HEK293 (cell line): ENCODE measurements at regions not wholly inside any gene's neighbourhood (a gene's known extent, or its start where the extent isn't known, plus 50 kb on each side); places are given as distances from the start of the nearest gene placed in this dataset.

Experiments
- CTCF ChIA-PET: fragments of 350-600 bp; formaldehyde crosslinking; extraction: SDS; loops from one replicate; lab custom pipeline; 2021; ENCODE audit warnings: antibody characterized with exemption; lab: Yijun Ruan, JAX
- POLR2A ChIA-PET: fragments of 300-600 bp; formaldehyde crosslinking; extraction: SDS; loops from one replicate; lab custom pipeline; 2020; ENCODE audit warnings: antibody characterized with exemption, inconsistent platforms; lab: Yijun Ruan, JAX
- H3K27ac ChIP-seq: fragments of 200-500 bp; sonication (Bioruptor generic); 2 replicates; pipeline ENCODE4 v1.5.1; 2014; ENCODE audit warnings: low read depth, low read length, control low read depth, inconsistent platforms; ENCODE audit errors: extremely low read depth
- H3K36me3 ChIP-seq, 2 experiments: fragments of 200-500 bp in 1 of 2; sonication (Bioruptor generic) in 1 of 2; 1 replicate in 1 of 2; 2 replicates in 1 of 2; pipeline ENCODE4 v1.5.1; 2014 to 2017; ENCODE audit warnings: inconsistent platforms in 2 of 2, low read length in 2 of 2; ENCODE audit not compliant: control insufficient read depth in 2 of 2, insufficient read depth in 1 of 2
- H3K4me1 ChIP-seq: fragments of 200-500 bp; sonication (Bioruptor generic); 2 replicates; pipeline ENCODE4 v1.5.1; 2014; ENCODE audit warnings: mild to moderate bottlenecking, low read length, inconsistent platforms; ENCODE audit not compliant: control insufficient read depth, insufficient read depth
- H3K4me3 ChIP-seq: 2 replicates; pipeline ENCODE4 v1.5.1; 2011; ENCODE audit warnings: low read depth, mild to moderate bottlenecking, control low read depth, low read length, moderate library complexity
- H3K9me3 ChIP-seq: fragments of 200-500 bp; sonication (Bioruptor generic); 2 replicates; pipeline ENCODE4 v1.5.1; 2014; ENCODE audit warnings: low read depth, low read length, inconsistent platforms; ENCODE audit not compliant: control insufficient read depth, insufficient read depth
- GFI1B ChIP-seq: fragments of 450-650 bp; formaldehyde crosslinking; IDR thresholded peaks from 2 replicates; pipeline ENCODE4 v1.5.1; 2016; ENCODE audit warnings: missing biosample characterization, missing genetic modification characterization
- GLIS2 ChIP-seq: fragments of 450-650 bp; formaldehyde crosslinking; IDR thresholded peaks from 2 replicates; pipeline ENCODE4 v1.5.1; 2016; ENCODE audit warnings: missing biosample characterization, missing genetic modification characterization
- PRDM1 ChIP-seq: fragments of 450-650 bp; formaldehyde crosslinking; IDR thresholded peaks from 2 replicates; pipeline ENCODE4; 2016; ENCODE audit warnings: missing biosample characterization, missing genetic modification characterization
- SP2 ChIP-seq: fragments of 450-650 bp; formaldehyde crosslinking; IDR thresholded peaks from 2 replicates; pipeline ENCODE4 v1.5.1; 2016; ENCODE audit warnings: missing biosample characterization, missing genetic modification characterization
- YY1 ChIP-seq: fragments of 450-650 bp; formaldehyde crosslinking; IDR thresholded peaks from 2 replicates; pipeline ENCODE4 v1.5.1; 2018; ENCODE audit warnings: missing biosample characterization, missing genetic modification characterization
- ZBTB8A ChIP-seq: fragments of 450-650 bp; formaldehyde crosslinking; IDR thresholded peaks from 2 replicates; pipeline ENCODE4 v1.5.1; 2016; ENCODE audit warnings: missing biosample characterization, missing genetic modification characterization
- ZFP37 ChIP-seq: fragments of 450-650 bp; formaldehyde crosslinking; IDR thresholded peaks from 2 replicates; pipeline ENCODE4 v1.5.1; 2016; ENCODE audit warnings: missing biosample characterization, missing genetic modification characterization
- ZFP41 ChIP-seq: fragments of 450-650 bp; formaldehyde crosslinking; IDR thresholded peaks from 2 replicates; pipeline ENCODE4 v1.5.1; 2016; ENCODE audit warnings: missing biosample characterization, missing genetic modification characterization, borderline replicate concordance
- ZIC2 ChIP-seq: fragments of 450-650 bp; formaldehyde crosslinking; IDR thresholded peaks from 2 replicates; pipeline ENCODE4 v1.5.1; 2016; ENCODE audit warnings: missing biosample characterization, missing genetic modification characterization
- ZNF133 ChIP-seq: fragments of 450-650 bp; formaldehyde crosslinking; IDR thresholded peaks from 2 replicates; pipeline ENCODE4 v1.5.1; 2016; ENCODE audit warnings: missing biosample characterization, missing genetic modification characterization
- ZNF202 ChIP-seq: fragments of 450-650 bp; formaldehyde crosslinking; IDR thresholded peaks from 2 replicates; pipeline ENCODE4 v1.5.1; 2016; ENCODE audit warnings: missing biosample characterization, missing genetic modification characterization, borderline replicate concordance
- ZNF311 ChIP-seq: fragments of 450-650 bp; formaldehyde crosslinking; IDR thresholded peaks from 2 replicates; pipeline ENCODE4 v1.5.1; 2017; ENCODE audit warnings: missing biosample characterization, missing genetic modification characterization, borderline replicate concordance
- ZNF324 ChIP-seq: fragments of 450-650 bp; formaldehyde crosslinking; IDR thresholded peaks from 2 replicates; pipeline ENCODE4 v1.5.1; 2016; ENCODE audit warnings: missing biosample characterization, missing genetic modification characterization
- ZNF391 ChIP-seq: fragments of 450-650 bp; formaldehyde crosslinking; IDR thresholded peaks from 2 replicates; pipeline ENCODE4 v1.5.1; 2016; ENCODE audit warnings: low read depth, missing biosample characterization, missing genetic modification characterization, borderline replicate concordance
- ZNF394 ChIP-seq: fragments of 450-650 bp; formaldehyde crosslinking; IDR thresholded peaks from 2 replicates; pipeline ENCODE4 v1.5.1; 2016; ENCODE audit warnings: missing biosample characterization, missing genetic modification characterization, mild to moderate bottlenecking, moderate library complexity, borderline replicate concordance
- ZNF510 ChIP-seq: fragments of 450-650 bp; formaldehyde crosslinking; IDR thresholded peaks from 2 replicates; pipeline ENCODE4 v1.5.1; 2018; ENCODE audit warnings: mild to moderate bottlenecking, missing genetic modification characterization, missing biosample characterization; ENCODE audit not compliant: insufficient replicate concordance
- ZNF521 ChIP-seq: fragments of 450-650 bp; formaldehyde crosslinking; IDR thresholded peaks from 2 replicates; pipeline ENCODE4 v1.5.1; 2017; ENCODE audit warnings: missing biosample characterization, mild to moderate bottlenecking, missing genetic modification characterization
- ZNF560 ChIP-seq: fragments of 450-650 bp; formaldehyde crosslinking; IDR thresholded peaks from 2 replicates; pipeline ENCODE4 v1.5.1; 2017; ENCODE audit warnings: missing biosample characterization, missing genetic modification characterization, borderline replicate concordance
- ZNF585B ChIP-seq: fragments of 450-650 bp; formaldehyde crosslinking; IDR thresholded peaks from 2 replicates; pipeline ENCODE4 v1.5.1; 2016; ENCODE audit warnings: missing biosample characterization, missing genetic modification characterization
- ZNF596 ChIP-seq: fragments of 450-650 bp; IDR thresholded peaks from 2 replicates; pipeline ENCODE4 v1.5.0; 2018; ENCODE audit warnings: missing biosample characterization, mild to moderate bottlenecking, missing genetic modification characterization, moderate library complexity
- ZNF600 ChIP-seq: fragments of 450-650 bp; formaldehyde crosslinking; IDR thresholded peaks from 2 replicates; pipeline ENCODE4 v1.5.1; 2016; ENCODE audit warnings: missing biosample characterization, missing genetic modification characterization
- ZNF623 ChIP-seq: fragments of 450-650 bp; formaldehyde crosslinking; IDR thresholded peaks from 2 replicates; pipeline ENCODE4 v1.5.1; 2016; ENCODE audit warnings: missing biosample characterization, missing genetic modification characterization
- ZNF747 ChIP-seq: fragments of 450-650 bp; formaldehyde crosslinking; IDR thresholded peaks from 2 replicates; pipeline ENCODE4 v1.5.1; 2016; ENCODE audit warnings: missing biosample characterization, missing genetic modification characterization
- ZNF791 ChIP-seq: fragments of 450-650 bp; formaldehyde crosslinking; IDR thresholded peaks from 2 replicates; pipeline ENCODE4 v1.5.1; 2016; ENCODE audit warnings: missing biosample characterization, missing genetic modification characterization
- TF ChIP-seq, protein P1 (sequence below): fragments of 450-650 bp; formaldehyde crosslinking; IDR thresholded peaks from 2 replicates; pipeline ENCODE4 v1.5.1; 2017; ENCODE audit warnings: missing biosample characterization, missing genetic modification characterization
- TF ChIP-seq, protein P2 (sequence below): fragments of 450-650 bp; formaldehyde crosslinking; IDR thresholded peaks from 2 replicates; pipeline ENCODE4 v1.5.1; 2016; ENCODE audit warnings: missing biosample characterization, missing genetic modification characterization
- TF ChIP-seq, protein P3 (sequence below): fragments of 450-650 bp; formaldehyde crosslinking; IDR thresholded peaks from 2 replicates; pipeline ENCODE4 v1.5.1; 2016; ENCODE audit warnings: missing biosample characterization, missing genetic modification characterization, borderline replicate concordance

DNA sequence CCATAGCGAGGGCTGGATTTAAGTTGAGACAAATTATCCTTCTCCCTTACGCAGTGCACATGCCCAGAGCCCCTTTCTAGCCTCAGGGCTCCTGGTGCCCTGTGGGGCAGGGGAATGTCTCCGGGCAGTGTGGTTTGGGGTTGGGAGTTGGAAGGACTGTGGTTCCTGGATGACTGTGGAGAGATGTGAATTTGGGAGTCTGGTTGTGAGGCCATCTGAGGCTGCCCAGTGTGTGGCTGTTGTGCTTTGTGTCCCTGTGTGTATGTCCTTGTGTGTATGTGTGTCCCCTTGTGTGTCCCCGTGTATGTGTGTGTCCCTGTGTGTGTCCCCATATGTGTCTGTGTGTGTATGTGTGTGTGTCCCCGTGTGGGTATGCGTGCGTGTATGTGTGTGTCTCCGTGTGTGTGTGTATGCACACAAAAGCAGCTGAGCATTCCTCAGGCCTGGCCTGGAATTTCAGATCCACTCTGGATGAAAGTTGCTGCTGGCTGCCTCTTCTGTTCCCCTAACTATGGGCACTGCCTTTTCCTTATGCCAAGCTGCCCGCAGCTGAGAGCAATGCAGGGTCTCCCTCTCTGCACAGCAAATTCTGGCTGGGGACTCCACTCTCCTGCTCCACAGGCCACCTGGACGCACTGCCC, 65.4 kb downstream of the UBIAD1 start:
- ChIA-PET POLR2A (no interaction called here), CTCF (interaction anchor here (0.6 to 2.9 kb wide), 15 partner anchors 8 to 369 kb away, joined by 3 to 17 read pairs (median 4); no protein-coding TSS in a partner anchor)
- Histone ChIP-seq H3K9me3 (no peaks in the 10 kb centered on the region), H3K4me3 (no peak overlapping the region), H3K36me3 (no peaks in the 10 kb centered on the region), H3K27ac (no peak overlapping the region), H3K4me1 (no peaks in the 10 kb centered on the region)
- TF ChIP-seq, protein P1, sequence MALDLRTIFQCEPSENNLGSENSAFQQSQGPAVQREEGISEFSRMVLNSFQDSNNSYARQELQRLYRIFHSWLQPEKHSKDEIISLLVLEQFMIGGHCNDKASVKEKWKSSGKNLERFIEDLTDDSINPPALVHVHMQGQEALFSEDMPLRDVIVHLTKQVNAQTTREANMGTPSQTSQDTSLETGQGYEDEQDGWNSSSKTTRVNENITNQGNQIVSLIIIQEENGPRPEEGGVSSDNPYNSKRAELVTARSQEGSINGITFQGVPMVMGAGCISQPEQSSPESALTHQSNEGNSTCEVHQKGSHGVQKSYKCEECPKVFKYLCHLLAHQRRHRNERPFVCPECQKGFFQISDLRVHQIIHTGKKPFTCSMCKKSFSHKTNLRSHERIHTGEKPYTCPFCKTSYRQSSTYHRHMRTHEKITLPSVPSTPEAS (tag by site-specific recombination) = peak; percentile 89
- 0 out of 2 replicates have a peak, but pooled peaks have one; percentile 34 for TF ChIP-seq ZNF600 (tag by site-specific recombination)
- no peak for TF ChIP-seq PRDM1 (tag by site-specific recombination)
- no peak for TF ChIP-seq ZNF596 (tag by site-specific recombination)
- 0 out of 2 replicates have a peak, but pooled peaks have one; percentile 68 for TF ChIP-seq ZNF391 (tag by site-specific recombination)
- no peak for TF ChIP-seq ZNF324 (tag by site-specific recombination)

DNA sequence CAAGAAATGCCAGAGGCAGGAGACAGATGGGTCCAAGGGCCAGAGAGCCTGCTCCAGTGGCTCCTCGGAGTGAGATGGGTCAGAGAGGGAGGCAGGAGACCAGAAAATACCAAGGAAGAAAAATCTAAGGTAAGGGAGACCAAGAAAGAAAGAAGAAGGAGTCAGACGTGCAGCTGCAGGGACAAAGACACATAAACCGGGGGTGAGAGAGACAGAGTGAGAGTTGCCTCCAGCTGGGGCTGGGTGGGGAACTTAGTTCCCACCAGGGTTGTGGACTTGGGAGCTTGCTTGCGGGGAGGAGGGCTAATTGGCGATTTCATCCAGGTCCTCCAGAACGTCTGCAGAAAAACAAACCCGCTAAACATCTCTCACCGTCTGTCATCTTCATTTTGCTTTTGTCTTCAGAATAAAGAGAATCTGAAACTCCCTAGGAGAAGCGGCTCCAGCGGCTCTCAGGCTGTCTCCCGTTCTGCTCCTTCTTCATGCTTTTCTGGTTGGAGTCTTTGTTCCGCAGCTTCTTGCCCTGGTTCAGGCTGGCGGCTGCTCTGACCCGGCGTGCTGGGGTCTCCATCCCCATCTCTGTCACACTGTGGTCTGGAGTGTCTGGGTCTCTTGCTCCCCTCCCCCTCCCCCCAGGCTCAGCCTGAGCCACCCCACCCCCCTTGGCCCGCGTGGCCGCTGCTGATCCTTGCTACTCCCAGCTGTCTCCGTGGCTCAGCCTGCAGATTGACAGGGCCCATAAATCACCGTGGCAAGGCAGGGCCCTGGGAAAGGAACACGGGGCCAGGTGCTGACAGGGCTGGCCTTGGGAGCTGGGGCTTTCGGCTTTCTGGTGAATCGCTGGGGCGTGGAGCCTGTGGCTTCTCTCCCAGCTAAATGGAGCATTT, 66.6 kb downstream of the UBIAD1 start:
- Histone ChIP-seq H3K27ac (no peak overlapping the region), H3K36me3 (no peaks in the 10 kb centered on the region), H3K4me3 (no peak overlapping the region), H3K4me1 (no peaks in the 10 kb centered on the region), H3K9me3 (no peaks in the 10 kb centered on the region)
- ChIA-PET CTCF (interaction anchor here (0.8 to 2.9 kb wide), 7 partner anchors 12 to 310 kb away, joined by 3 to 17 read pairs (median 4); no protein-coding TSS in a partner anchor), POLR2A (interaction anchor here (1.3 kb wide), 1 partner anchor 233 kb away, joined by 3 read pairs; no protein-coding TSS in a partner anchor)
- TF ChIP-seq ZIC2 (tag by site-specific recombination) (0 out of 2 replicates have a peak, but pooled peaks have one; percentile 12), ZNF521 (tag by site-specific recombination) (no peak), ZNF623 (tag by site-specific recombination) (no peak), ZNF202 (tag by site-specific recombination) (no peak), ZNF133 (tag by site-specific recombination) (no peak), ZBTB8A (no peak), ZNF747 (no peak), GLIS2 (tag by site-specific recombination) (peak; percentile 15; the same call in 1 of the 2 replicates), GFI1B (no peak), ZNF791 (tag by site-specific recombination) (no peak), ZNF394 (peak; percentile 50; the same call in 1 of the 2 replicates), ZNF560 (no peak), ZNF391 (tag by site-specific recombination) (no peak), SP2 (tag by site-specific recombination) (no peak), ZNF311 (tag by site-specific recombination) (no peak), ZNF510 (tag by site-specific recombination) (no peak), ZFP41 (no peak), ZNF585B (tag by site-specific recombination) (no peak), YY1 (no peak), PRDM1 (tag by site-specific recombination) (peak; percentile 60; the same call in 1 of the 2 replicates), ZFP37 (tag by site-specific recombination) (no peak)
- TF ChIP-seq, protein P2, sequence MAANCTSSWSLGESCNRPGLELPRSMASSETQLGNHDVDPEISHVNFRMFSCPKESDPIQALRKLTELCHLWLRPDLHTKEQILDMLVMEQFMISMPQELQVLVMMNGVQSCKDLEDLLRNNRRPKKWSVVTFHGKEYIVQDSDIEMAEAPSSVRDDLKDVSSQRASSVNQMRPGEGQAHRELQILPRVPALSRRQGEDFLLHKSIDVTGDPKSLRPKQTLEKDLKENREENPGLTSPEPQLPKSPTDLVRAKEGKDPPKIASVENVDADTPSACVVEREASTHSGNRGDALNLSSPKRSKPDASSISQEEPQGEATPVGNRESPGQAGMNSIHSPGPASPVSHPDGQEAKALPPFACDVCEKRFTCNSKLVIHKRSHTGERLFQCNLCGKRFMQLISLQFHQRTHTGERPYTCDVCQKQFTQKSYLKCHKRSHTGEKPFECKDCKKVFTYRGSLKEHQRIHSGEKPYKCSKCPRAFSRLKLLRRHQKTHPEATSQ (tag by site-specific recombination) = no peak
- TF ChIP-seq, protein P3, sequence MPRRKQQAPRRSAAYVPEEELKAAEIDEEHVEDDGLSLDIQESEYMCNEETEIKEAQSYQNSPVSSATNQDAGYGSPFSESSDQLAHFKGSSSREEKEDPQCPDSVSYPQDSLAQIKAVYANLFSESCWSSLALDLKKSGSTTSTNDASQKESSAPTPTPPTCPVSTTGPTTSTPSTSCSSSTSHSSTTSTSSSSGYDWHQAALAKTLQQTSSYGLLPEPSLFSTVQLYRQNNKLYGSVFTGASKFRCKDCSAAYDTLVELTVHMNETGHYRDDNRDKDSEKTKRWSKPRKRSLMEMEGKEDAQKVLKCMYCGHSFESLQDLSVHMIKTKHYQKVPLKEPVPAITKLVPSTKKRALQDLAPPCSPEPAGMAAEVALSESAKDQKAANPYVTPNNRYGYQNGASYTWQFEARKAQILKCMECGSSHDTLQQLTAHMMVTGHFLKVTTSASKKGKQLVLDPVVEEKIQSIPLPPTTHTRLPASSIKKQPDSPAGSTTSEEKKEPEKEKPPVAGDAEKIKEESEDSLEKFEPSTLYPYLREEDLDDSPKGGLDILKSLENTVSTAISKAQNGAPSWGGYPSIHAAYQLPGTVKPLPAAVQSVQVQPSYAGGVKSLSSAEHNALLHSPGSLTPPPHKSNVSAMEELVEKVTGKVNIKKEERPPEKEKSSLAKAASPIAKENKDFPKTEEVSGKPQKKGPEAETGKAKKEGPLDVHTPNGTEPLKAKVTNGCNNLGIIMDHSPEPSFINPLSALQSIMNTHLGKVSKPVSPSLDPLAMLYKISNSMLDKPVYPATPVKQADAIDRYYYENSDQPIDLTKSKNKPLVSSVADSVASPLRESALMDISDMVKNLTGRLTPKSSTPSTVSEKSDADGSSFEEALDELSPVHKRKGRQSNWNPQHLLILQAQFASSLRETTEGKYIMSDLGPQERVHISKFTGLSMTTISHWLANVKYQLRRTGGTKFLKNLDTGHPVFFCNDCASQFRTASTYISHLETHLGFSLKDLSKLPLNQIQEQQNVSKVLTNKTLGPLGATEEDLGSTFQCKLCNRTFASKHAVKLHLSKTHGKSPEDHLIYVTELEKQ (tag by site-specific recombination) = peak; percentile 92; the same call in 1 of the 2 replicates
